ENCODE measurements at regions not wholly inside any gene's neighbourhood (a gene's known extent, or its start where the extent isn't known, plus 50 kb on each side); places are given as distances from the start of the nearest gene placed in this dataset.

DNA sequence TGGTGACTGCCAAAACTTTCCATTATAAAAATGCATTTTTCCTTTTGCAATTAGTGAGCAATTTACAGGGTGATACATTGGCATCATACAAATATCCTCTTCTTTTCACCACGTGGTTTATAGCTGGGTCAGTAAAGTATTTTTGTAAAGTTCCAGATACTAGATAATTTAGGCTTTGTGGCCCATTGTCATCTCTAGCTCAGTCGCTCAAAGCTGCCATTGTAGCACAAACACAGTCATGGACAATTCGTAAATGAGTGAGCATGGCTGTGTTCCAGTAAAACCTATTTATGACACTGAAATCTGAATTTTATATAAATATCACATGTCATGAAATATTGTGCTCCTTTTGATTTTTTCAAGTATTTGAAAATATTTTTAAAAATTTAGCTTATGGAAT is 162.9 kb downstream of the USP12 start:
- no peak for TF ChIP-seq POLR2AphosphoS5 (IDR thresholded peaks at IDR 0.05)
- TF ChIP-seq CTCF (IDR thresholded peaks at IDR 0.05): no peak
- TF ChIP-seq POLR2A (IDR thresholded peaks at IDR 0.05): no peak

Measured in breast epithelium (tissue), 3 donors.